Tibial artery (tissue), 4 donors: ENCODE measurements at regions not wholly inside any gene's neighbourhood (a gene's known extent, or its start where the extent isn't known, plus 50 kb on each side); places are given as distances from the start of the nearest gene placed in this dataset.

Source experiments
- DNase-seq, 2 donors: peaks; one replicate each; pipeline ENCODE4 v3.0.0-alpha.2; 2019
- H3K27ac ChIP-seq, 2 donors: fragments of 200-600 bp; sonication (generic) in 1 of 2; 1 replicate in 1 of 2; 2 replicates in 1 of 2; pipeline ENCODE4 v1.5.1; 2018 to 2019; ENCODE audit warnings: mild to moderate bottlenecking in 1 of 2
- H3K27me3 ChIP-seq, 2 donors: fragments of 200-600 bp; sonication (generic) in 1 of 2; one replicate each; pipeline versions ENCODE4 v1.5.1 to v1.6.0; 2016 to 2019
- H3K36me3 ChIP-seq, 3 donors: fragments of 200-600 bp; sonication (generic) in 2 of 3; one replicate each; pipeline ENCODE4 v1.5.1; 2016 to 2019; ENCODE audit warnings: mild to moderate bottlenecking in 2 of 3
- H3K4me1 ChIP-seq, 4 donors: fragments of 200-600 bp; sonication (generic) in 2 of 4; 1 replicate in 3 of 4; 2 replicates in 1 of 4; pipeline ENCODE4 v1.5.1; 2016 to 2019
- H3K4me3 ChIP-seq, 2 donors: fragments of 200-600 bp; sonication (generic) in 1 of 2; 1 replicate in 1 of 2; 2 replicates in 1 of 2; pipeline ENCODE4 v1.5.1; 2018 to 2019; ENCODE audit warnings: mild to moderate bottlenecking in 2 of 2
- H3K9me3 ChIP-seq, 3 donors: fragments of 200-600 bp; sonication (generic) in 1 of 3; one replicate each; pipeline ENCODE4 v1.5.1; 2016 to 2019
- intact Hi-C: fragments of 100-400 bp; cut with DNase I; formaldehyde crosslinking; loops from one replicate; pipeline ENCODE4 v1.15.0; 2023; ENCODE audit warnings: low total_unique reads
- TF ChIP-seq, protein P1 (sequence below), 2 experiments: fragments of 200-600 bp in 1 of 2; fragments of 450-650 bp in 1 of 2; IDR thresholded peaks; one replicate each; pipeline ENCODE4 v1.5.1; 2017 to 2019; ENCODE audit warnings: antibody characterized with exemption in 2 of 2, mild to moderate bottlenecking in 1 of 2, moderate library complexity in 1 of 2

- intact Hi-C loops, result no loop called here
- H3K27me3 ChIP-seq, result no peaks in the 10 kb centered on the region
- H3K36me3 ChIP-seq, result no peaks in the 10 kb centered on the region
- no peak for DNase-seq
- H3K27ac ChIP-seq, result peak overlapping the region; percentile 64 to 68
- H3K4me1 ChIP-seq, result peaks cover 0 to 64% (median 33%) of the 10 kb centered on the region in 4 donors
- TF ChIP-seq, protein P1, sequence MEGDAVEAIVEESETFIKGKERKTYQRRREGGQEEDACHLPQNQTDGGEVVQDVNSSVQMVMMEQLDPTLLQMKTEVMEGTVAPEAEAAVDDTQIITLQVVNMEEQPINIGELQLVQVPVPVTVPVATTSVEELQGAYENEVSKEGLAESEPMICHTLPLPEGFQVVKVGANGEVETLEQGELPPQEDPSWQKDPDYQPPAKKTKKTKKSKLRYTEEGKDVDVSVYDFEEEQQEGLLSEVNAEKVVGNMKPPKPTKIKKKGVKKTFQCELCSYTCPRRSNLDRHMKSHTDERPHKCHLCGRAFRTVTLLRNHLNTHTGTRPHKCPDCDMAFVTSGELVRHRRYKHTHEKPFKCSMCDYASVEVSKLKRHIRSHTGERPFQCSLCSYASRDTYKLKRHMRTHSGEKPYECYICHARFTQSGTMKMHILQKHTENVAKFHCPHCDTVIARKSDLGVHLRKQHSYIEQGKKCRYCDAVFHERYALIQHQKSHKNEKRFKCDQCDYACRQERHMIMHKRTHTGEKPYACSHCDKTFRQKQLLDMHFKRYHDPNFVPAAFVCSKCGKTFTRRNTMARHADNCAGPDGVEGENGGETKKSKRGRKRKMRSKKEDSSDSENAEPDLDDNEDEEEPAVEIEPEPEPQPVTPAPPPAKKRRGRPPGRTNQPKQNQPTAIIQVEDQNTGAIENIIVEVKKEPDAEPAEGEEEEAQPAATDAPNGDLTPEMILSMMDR (IDR thresholded peaks at IDR 0.05), result no peak
- peak overlapping the region in 1 of 2 donors; percentile 9 for H3K4me3 ChIP-seq
- no peaks in the 10 kb centered on the region for H3K9me3 ChIP-seq
Measured at GRCh38 chr4:15232366-15233263, 195.2 kb upstream of the C1QTNF7 start.

- TF ChIP-seq, protein P1 (IDR thresholded peaks at IDR 0.05), result no peak
- Histone ChIP-seq H3K27me3 (no peaks in the 10 kb centered on the region), H3K27ac (peak overlapping the region; percentile 64 to 68), H3K9me3 (no peaks in the 10 kb centered on the region), H3K36me3 (no peaks in the 10 kb centered on the region), H3K4me3 (peak overlapping the region in 1 of 2 donors; percentile 9), H3K4me1 (peaks cover 0 to 70% (median 34%) of the 10 kb centered on the region in 4 donors)
- intact Hi-C loops, result no loop called here
- DNase-seq, result no peak
Measured at GRCh38 chr4:15233264-15233597, 194.6 kb upstream of the C1QTNF7 start.

DNA sequence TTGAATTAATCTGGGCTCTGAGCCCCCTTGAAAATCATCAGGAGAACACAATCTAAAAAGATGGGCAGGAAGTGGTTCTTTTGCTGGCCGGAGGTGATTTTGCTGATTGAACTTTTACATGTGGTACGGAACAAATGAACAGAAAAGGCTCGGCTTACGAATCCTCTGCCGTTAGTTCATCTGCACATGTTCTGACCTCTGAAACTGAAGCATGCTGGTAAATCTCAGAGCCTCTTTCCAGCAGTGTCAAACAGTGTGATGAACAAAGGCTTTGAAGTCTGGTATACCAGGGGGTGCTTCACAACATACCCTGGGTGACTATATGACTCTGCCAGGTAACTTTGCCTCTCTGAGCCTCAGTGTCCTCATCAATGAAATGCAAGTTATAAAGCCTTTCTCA lies 194.2 kb upstream of the C1QTNF7 start:
- H3K9me3 ChIP-seq, result no peaks in the 10 kb centered on the region
- no peak overlapping the region for H3K4me3 ChIP-seq
- H3K36me3 ChIP-seq, result no peaks in the 10 kb centered on the region
- DNase-seq, result no peak
- peak overlapping the region; percentile 64 to 68 for H3K27ac ChIP-seq
- H3K4me1 ChIP-seq, result peaks cover 0 to 74% (median 36%) of the 10 kb centered on the region in 4 donors
- TF ChIP-seq, protein P1 (IDR thresholded peaks at IDR 0.05), result no peak
- no peaks in the 10 kb centered on the region for H3K27me3 ChIP-seq
- intact Hi-C loops, result no loop called here

- no peaks in the 10 kb centered on the region for H3K9me3 ChIP-seq
- H3K4me3 ChIP-seq, result no peak overlapping the region
- intact Hi-C loops, result no loop called here
- H3K27ac ChIP-seq, result peak overlapping the region; percentile 64 to 68
- DNase-seq, result no peak
- H3K36me3 ChIP-seq, result no peaks in the 10 kb centered on the region
- TF ChIP-seq, protein P1 (IDR thresholded peaks at IDR 0.05), result no peak
- no peaks in the 10 kb centered on the region for H3K27me3 ChIP-seq
- H3K4me1 ChIP-seq, result peaks cover 0 to 81% (median 39%) of the 10 kb centered on the region in 4 donors
Measured at GRCh38 chr4:15234116-15234855, 193.5 kb upstream of the C1QTNF7 start.

DNA sequence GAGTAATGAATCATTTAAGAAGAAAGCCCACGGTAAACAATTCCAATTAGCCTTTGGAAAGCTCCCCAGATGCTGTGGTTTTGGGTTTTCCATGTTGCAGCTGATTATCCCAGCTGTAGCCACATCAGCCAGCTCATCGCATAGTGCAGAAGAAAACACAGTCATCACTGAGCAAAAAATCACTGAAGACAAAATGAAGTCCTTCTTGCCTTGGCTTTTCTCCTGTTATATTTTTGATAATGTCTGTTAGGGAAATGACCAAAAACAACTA lies 193.0 kb upstream of the C1QTNF7 start:
- intact Hi-C loops, result no loop called here
- Histone ChIP-seq H3K9me3 (no peaks in the 10 kb centered on the region), H3K4me1 (peaks cover 0 to 86% (median 42%) of the 10 kb centered on the region in 4 donors), H3K4me3 (no peak overlapping the region), H3K36me3 (no peaks in the 10 kb centered on the region), H3K27me3 (no peaks in the 10 kb centered on the region), H3K27ac (peak overlapping the region; percentile 64 to 68)
- TF ChIP-seq, protein P1 (IDR thresholded peaks at IDR 0.05), result no peak
- DNase-seq, result no peak
